T-cell (primary cell): ENCODE measurements at regions not wholly inside any gene's neighbourhood (a gene's known extent, or its start where the extent isn't known, plus 50 kb on each side); places are given as distances from the start of the nearest gene placed in this dataset.

Source experiments
- ATAC-seq, 4 experiments: fragments of 200-7000 bp in 3 of 4; fragments of 150-1000 bp in 1 of 4; cut with Tn5 transposase; replicated peaks in 1 of 4; 1 replicate in 3 of 4; 2 replicates in 1 of 4; pipeline ENCODE4 v1.10.0; 2021; ENCODE audit warnings: moderate library complexity in 3 of 4, mild to moderate bottlenecking in 2 of 4, moderate number of reproducible peaks in 1 of 4
- CTCF ChIA-PET, 2 donors: fragments of 300-600 bp; sonication (Branson Sonifier 250); formaldehyde crosslinking; loops; one replicate each; lab custom pipeline; 2022; ENCODE audit warnings: antibody characterized with exemption in 2 of 2; lab: Charles Lee
- POLR2A ChIA-PET, 2 donors: fragments of 300-600 bp; sonication (Branson Sonifier 250); formaldehyde crosslinking; loops; one replicate each; lab custom pipeline; 2022; ENCODE audit warnings: antibody characterized with exemption in 2 of 2; lab: Charles Lee
- DNase-seq, 35 experiments: peaks; one replicate each; pipeline versions ENCODE4 v3.0.0 to v3.0.0-alpha.2; 2013 to 2023
- H3K27ac ChIP-seq: one replicate; pipeline ENCODE4 v1.5.1; 2013; ENCODE audit warnings: low read length
- H3K27me3 ChIP-seq, 2 experiments: replicated peaks in 1 of 2; 1 replicate in 1 of 2; 2 replicates in 1 of 2; pipeline versions ENCODE4 v1.6.1 to v1.7.0; 2013; ENCODE audit warnings: low read length in 1 of 2, mixed read lengths in 1 of 2; ENCODE audit not compliant: control insufficient read depth in 2 of 2, insufficient read depth in 2 of 2; ENCODE audit errors: extremely low read depth in 1 of 2
- H3K36me3 ChIP-seq, 2 donors: 1 replicate in 1 of 2; 2 replicates in 1 of 2; pipeline versions ENCODE4 v1.6.1 to v1.7.0; 2013; ENCODE audit warnings: low read length in 1 of 2; ENCODE audit not compliant: control insufficient read depth in 2 of 2, insufficient read depth in 1 of 2; ENCODE audit errors: extremely low read depth in 1 of 2
- H3K4me1 ChIP-seq, 2 experiments: 1 replicate in 1 of 2; 2 replicates in 1 of 2; pipeline versions ENCODE4 v1.6.1 to v1.7.0; 2013; ENCODE audit warnings: low read length in 2 of 2, mixed read lengths in 1 of 2; ENCODE audit not compliant: insufficient read depth in 2 of 2, control insufficient read depth in 1 of 2; ENCODE audit errors: extremely low read depth in 1 of 2
- H3K4me3 ChIP-seq, 2 donors: 1 replicate in 1 of 2; 2 replicates in 1 of 2; pipeline versions ENCODE4 v1.5.1 to v1.7.0; 2013; ENCODE audit warnings: mild to moderate bottlenecking in 2 of 2, low read length in 1 of 2, moderate library complexity in 1 of 2; ENCODE audit not compliant: control insufficient read depth in 1 of 2; ENCODE audit errors: extremely low read depth in 1 of 2
- H3K9me3 ChIP-seq: 2 replicates; pipeline ENCODE4 v1.7.0; 2013
- H3K27ac Mint-ChIP-seq, 2 donors: one replicate each; pipeline ENCODE4 v1.8.0; 2020 to 2021; ENCODE audit warnings: mild to moderate bottlenecking in 2 of 2, mixed read lengths in 2 of 2
- H3K27me3 Mint-ChIP-seq, 2 donors: one replicate each; pipeline ENCODE4 v1.8.0; 2021 to 2022; ENCODE audit warnings: mixed read lengths in 2 of 2
- H3K36me3 Mint-ChIP-seq: one replicate; pipeline ENCODE4 v1.8.0; 2021; ENCODE audit warnings: mixed read lengths
- H3K4me1 Mint-ChIP-seq, 3 donors: one replicate each; pipeline ENCODE4 v1.8.0; 2020 to 2022; ENCODE audit warnings: mixed read lengths in 3 of 3, mild to moderate bottlenecking in 1 of 3
- H3K4me3 Mint-ChIP-seq, 3 donors: one replicate each; pipeline ENCODE4 v1.8.0; 2020 to 2022; ENCODE audit warnings: mild to moderate bottlenecking in 3 of 3, mixed read lengths in 3 of 3, moderate library complexity in 3 of 3
- H3K9me3 Mint-ChIP-seq, 3 donors: one replicate each; pipeline ENCODE4 v1.8.0; 2020 to 2022; ENCODE audit warnings: mixed read lengths in 3 of 3
- WGBS: methylation state at CpG from one replicate; pipeline ENCODE4 v1.1.5; 2013; ENCODE audit warnings: missing lambda C conversion rate; ENCODE audit not compliant: insufficient coverage; 5-methylcytosine and 5-hydroxymethylcytosine counted together

- no peaks in the 10 kb centered on the region for H3K36me3 Mint-ChIP-seq
- POLR2A ChIA-PET = interaction anchor here in 1 of 2 donors (0.5 kb wide), 1 partner anchor 1131 kb away, joined by 3 read pairs; no protein-coding TSS in a partner anchor
- H3K27me3 ChIP-seq = no peaks in the 10 kb centered on the region
Observed at GRCh38 chr6:81901551-81901966, 149.1 kb upstream of the TENT5A start.

DNA sequence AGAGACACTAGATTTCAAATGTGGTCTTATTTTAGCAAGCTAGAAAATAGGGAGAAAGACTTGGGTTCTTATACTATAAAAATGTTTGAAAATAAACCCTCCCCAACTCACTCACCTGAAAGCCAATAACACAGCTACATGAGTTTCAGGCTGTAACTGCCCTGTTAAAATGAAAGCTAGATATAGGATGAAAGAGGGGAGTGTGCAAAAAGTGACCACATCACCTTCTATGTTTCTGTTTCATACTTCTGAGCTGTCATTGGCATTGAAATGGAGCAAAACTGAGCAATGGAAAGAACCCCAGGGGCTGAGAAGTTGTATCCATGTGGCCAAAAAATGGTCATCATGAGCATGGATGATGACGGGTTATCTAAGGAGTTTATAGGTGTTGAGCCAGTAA lies 148.1 kb upstream of the TENT5A start:
- Mint-ChIP-seq H3K4me1 (no peaks in the 10 kb centered on the region), H3K4me3 (no peak overlapping the region), H3K36me3 (no peaks in the 10 kb centered on the region), H3K27ac (no peak overlapping the region), H3K9me3 (peaks cover 6 to 11% (median 6%) of the 10 kb centered on the region in 3 donors), H3K27me3 (no peaks in the 10 kb centered on the region)
- ATAC-seq = no peak
- H3K4me3 ChIP-seq = no peak overlapping the region
- no peaks in the 10 kb centered on the region for H3K27me3 ChIP-seq
- no peaks in the 10 kb centered on the region for H3K36me3 ChIP-seq
- no peaks in the 10 kb centered on the region for H3K4me1 ChIP-seq
- ChIA-PET POLR2A (no interaction called here), CTCF (interaction anchor here in 1 of 2 donors (0.6 kb wide), 1 partner anchor 49 kb away, joined by 3 read pairs; no protein-coding TSS in a partner anchor)
- no peak for DNase-seq
- no peak overlapping the region for H3K27ac ChIP-seq
- no peaks in the 10 kb centered on the region for H3K9me3 ChIP-seq
- no CpG with 5 or more reads among the region's 1 CpG for WGBS

More at GRCh38 chr6:81901551-81901966, 149.1 kb upstream of the TENT5A start:
- 100% methylated on average over 1 of the region's 1 CpG for WGBS
- Mint-ChIP-seq H3K4me3 (no peak overlapping the region), H3K27me3 (no peaks in the 10 kb centered on the region), H3K4me1 (no peaks in the 10 kb centered on the region), H3K27ac (no peak overlapping the region), H3K9me3 (peaks cover 6 to 11% (median 6%) of the 10 kb centered on the region in 3 donors)
- H3K4me3 ChIP-seq = no peak overlapping the region
- ATAC-seq = no peak
- CTCF ChIA-PET = no interaction called here
- no peaks in the 10 kb centered on the region for H3K4me1 ChIP-seq
- no peak overlapping the region for H3K27ac ChIP-seq
- no peaks in the 10 kb centered on the region for H3K36me3 ChIP-seq
- no peaks in the 10 kb centered on the region for H3K9me3 ChIP-seq
- DNase-seq = no peak

GRCh38 chr6:81897793-81898192 lies 145.3 kb upstream of the TENT5A start:
- Mint-ChIP-seq H3K36me3 (no peaks in the 10 kb centered on the region), H3K9me3 (peaks cover under 1 to 7% (median 6%) of the 10 kb centered on the region in 3 donors), H3K4me3 (no peak overlapping the region), H3K4me1 (no peaks in the 10 kb centered on the region), H3K27ac (no peak overlapping the region), H3K27me3 (peaks cover 0 to 1% of the 10 kb centered on the region in 2 donors)
- Histone ChIP-seq H3K27ac (no peak overlapping the region), H3K4me3 (no peak overlapping the region), H3K4me1 (no peaks in the 10 kb centered on the region), H3K9me3 (no peaks in the 10 kb centered on the region), H3K36me3 (no peaks in the 10 kb centered on the region), H3K27me3 (no peaks in the 10 kb centered on the region)
- DNase-seq = no peak
- no peak for ATAC-seq
- no CpG with 5 or more reads among the region's 4 CpGs for WGBS
- ChIA-PET CTCF (no interaction called here), POLR2A (no interaction called here)

DNA sequence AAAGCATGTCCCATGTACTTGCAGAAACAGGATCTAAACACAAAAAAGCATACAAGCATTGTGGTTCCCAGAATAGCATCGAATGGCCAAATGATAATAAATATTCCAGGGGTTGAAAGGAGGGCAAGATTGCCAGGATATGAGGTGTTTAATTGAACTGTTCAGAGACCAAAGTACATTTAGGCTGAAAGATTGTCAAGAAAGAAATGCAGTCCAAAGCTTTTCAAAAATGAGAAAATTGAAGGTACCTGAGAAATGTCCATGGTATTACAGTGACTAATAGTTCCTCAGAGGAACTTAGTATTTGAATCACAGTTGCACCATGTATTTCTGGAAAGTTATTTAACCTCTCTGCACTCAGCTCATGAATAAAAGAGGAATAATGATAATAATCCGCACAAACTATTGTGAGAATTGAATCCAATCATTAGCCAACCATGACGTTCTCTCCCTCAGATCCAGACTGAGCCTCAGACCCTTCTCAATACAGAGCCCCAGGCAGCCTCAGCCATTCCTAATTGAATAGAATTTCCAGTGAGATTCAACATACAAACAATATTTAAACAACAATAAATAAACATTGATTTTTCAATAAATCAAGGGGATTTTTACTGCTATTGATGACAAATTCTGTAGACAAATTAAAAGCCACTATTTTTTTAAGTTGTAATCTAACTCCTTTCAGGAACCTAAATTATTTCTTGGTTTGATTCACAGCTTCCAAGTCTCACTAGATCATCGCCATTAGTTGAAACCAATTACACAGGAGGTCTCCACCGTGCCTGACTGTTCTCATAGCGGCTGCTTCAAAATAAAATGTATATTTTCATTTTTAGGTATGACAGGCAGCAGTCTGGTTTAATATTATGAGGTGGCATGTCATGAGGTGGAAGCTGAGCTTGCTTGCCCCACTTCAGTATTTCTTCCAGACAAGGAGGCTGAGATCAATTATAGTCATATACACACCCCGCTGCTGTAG lies 144.3 kb upstream of the TENT5A start:
- no peak overlapping the region for H3K27ac Mint-ChIP-seq
- H3K27me3 Mint-ChIP-seq = peaks cover 0 to 1% of the 10 kb centered on the region in 2 donors
- Histone ChIP-seq H3K27ac (no peak overlapping the region), H3K9me3 (no peaks in the 10 kb centered on the region), H3K27me3 (no peaks in the 10 kb centered on the region), H3K4me3 (no peak overlapping the region), H3K4me1 (no peaks in the 10 kb centered on the region), H3K36me3 (no peaks in the 10 kb centered on the region)
- H3K4me1 Mint-ChIP-seq = no peaks in the 10 kb centered on the region
- no peak overlapping the region for H3K4me3 Mint-ChIP-seq
- 100% methylated on average over 1 of the region's 7 CpGs for WGBS
- POLR2A ChIA-PET = interaction anchor here in 1 of 2 donors (0.5 kb wide), 1 partner anchor 961 kb away, joined by 3 read pairs; no protein-coding TSS in a partner anchor
- no peak for ATAC-seq
- CTCF ChIA-PET = interaction anchor here in 1 of 2 donors (0.6 kb wide), 1 partner anchor 1558 kb away, joined by 3 read pairs; no protein-coding TSS in a partner anchor
- no peaks in the 10 kb centered on the region for H3K36me3 Mint-ChIP-seq
- no peak for DNase-seq
- H3K9me3 Mint-ChIP-seq = no peaks in the 10 kb centered on the region

DNA sequence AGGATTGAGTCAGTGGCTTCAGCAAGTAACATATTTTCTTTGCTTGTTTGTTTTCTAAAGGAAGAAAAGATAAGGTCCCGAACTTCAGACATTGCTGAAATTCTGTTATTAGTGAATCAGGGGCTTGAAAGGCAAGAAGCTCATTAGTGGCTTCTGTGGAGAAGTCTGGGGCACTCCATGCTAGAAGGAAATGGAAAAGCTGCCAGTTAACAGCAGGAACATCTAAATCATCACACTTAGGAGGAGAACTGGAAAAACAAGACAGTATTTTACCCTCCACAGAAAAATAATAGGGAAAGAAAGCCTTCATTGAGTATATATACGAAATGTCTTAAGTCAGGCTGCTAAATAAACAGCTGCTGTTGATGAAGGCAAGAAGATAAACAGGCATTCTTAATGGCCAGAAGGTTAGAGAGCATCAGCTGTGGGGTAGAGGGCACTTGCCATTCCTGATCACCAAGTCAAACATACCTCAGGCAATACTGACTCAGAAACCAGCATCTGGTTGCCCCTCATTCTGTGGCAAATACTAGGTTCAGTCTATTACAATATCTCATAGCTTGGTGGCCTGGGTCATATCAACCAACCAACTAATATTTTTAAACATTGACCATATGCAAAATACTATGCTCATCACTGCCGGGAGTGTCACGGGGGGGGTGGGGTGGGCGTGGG lies 143.2 kb upstream of the TENT5A start:
- DNase-seq (no peak), ATAC-seq (no peak)
- Mint-ChIP-seq H3K27ac (no peak overlapping the region), H3K36me3 (no peaks in the 10 kb centered on the region), H3K27me3 (peaks cover 0 to 1% of the 10 kb centered on the region in 2 donors), H3K4me3 (no peak overlapping the region), H3K4me1 (no peaks in the 10 kb centered on the region), H3K9me3 (no peaks in the 10 kb centered on the region)
- POLR2A ChIA-PET = no interaction called here
- no CpG with 5 or more reads among the region's 5 CpGs for WGBS
- H3K4me1 ChIP-seq = no peaks in the 10 kb centered on the region
- H3K9me3 ChIP-seq = no peaks in the 10 kb centered on the region
- H3K4me3 ChIP-seq = no peak overlapping the region
- H3K27ac ChIP-seq = no peak overlapping the region
- no peaks in the 10 kb centered on the region for H3K27me3 ChIP-seq
- CTCF ChIA-PET = interaction anchor here in 1 of 2 donors (0.6 kb wide), 1 partner anchor 1559 kb away, joined by 3 read pairs; no protein-coding TSS in a partner anchor
- no peaks in the 10 kb centered on the region for H3K36me3 ChIP-seq

- no peaks in the 10 kb centered on the region for H3K36me3 Mint-ChIP-seq
Observed at GRCh38 chr6:81894788-81895271, 142.3 kb upstream of the TENT5A start.

More at GRCh38 chr6:81894788-81895271, 142.3 kb upstream of the TENT5A start:
- Mint-ChIP-seq H3K27ac (no peak overlapping the region), H3K4me1 (no peaks in the 10 kb centered on the region), H3K9me3 (no peaks in the 10 kb centered on the region), H3K4me3 (no peak overlapping the region), H3K27me3 (peaks cover 0 to 1% of the 10 kb centered on the region in 2 donors)
- Histone ChIP-seq H3K36me3 (no peaks in the 10 kb centered on the region), H3K27me3 (no peaks in the 10 kb centered on the region), H3K4me3 (no peak overlapping the region), H3K27ac (no peak overlapping the region), H3K9me3 (no peaks in the 10 kb centered on the region), H3K4me1 (no peaks in the 10 kb centered on the region)
- POLR2A ChIA-PET = no interaction called here
- DNase-seq = no peak
- ATAC-seq = no peak
- CTCF ChIA-PET = no interaction called here
- 89% methylated on average over 3 of the region's 6 CpGs for WGBS
